GM12878 (cell line): ENCODE measurements at regions not wholly inside any gene's neighbourhood (a gene's known extent, or its start where the extent isn't known, plus 50 kb on each side); places are given as distances from the start of the nearest gene placed in this dataset.

Experiments used
- ATAC-seq: fragments of 200-7000 bp; cut with Tn5 transposase; 3 replicates; pipeline ENCODE4 v1.9.1; 2020; ENCODE audit warnings: mild to moderate bottlenecking, moderate library complexity
- BruUV-seq: library from RNA; stranded (reverse); fragments of 400-500 nt; replicated peaks from 2 replicates; lab custom pipeline; 2021; lab: Mats Ljungman, UMichigan
- CTCF ChIA-PET: fragments of 300-600 bp; sonication (Branson Sonifier 250); formaldehyde crosslinking; extraction: SDS; loops from one replicate; lab custom pipeline; 2021; ENCODE audit warnings: inconsistent platforms; lab: Yijun Ruan, JAX
- POLR2A ChIA-PET: fragments of 350-600 bp; formaldehyde crosslinking; extraction: SDS; loops from one replicate; lab custom pipeline; 2021; ENCODE audit warnings: inconsistent platforms; lab: Charles Lee
- RAD21 ChIA-PET: fragments of 300-600 bp; sonication (Branson Sonifier 250); formaldehyde crosslinking; loops from one replicate; lab custom pipeline; 2023; ENCODE audit warnings: antibody characterized with exemption; ENCODE audit not compliant: unreplicated experiment; lab: Charles Lee
- SMC1A ChIA-PET: fragments of 300-600 bp; sonication (Branson Sonifier 250); formaldehyde crosslinking; loops from one replicate; lab custom pipeline; 2023; ENCODE audit not compliant: unreplicated experiment, uncharacterized antibody; lab: Charles Lee
- DNase-seq: peaks from one replicate; pipeline ENCODE4 v3.0.0-alpha.2; 2011; ENCODE audit warnings: low read depth, low spot score
- FAIRE-seq: peaks from 3 replicates; lab custom pipeline; 2011; peaks lifted over from hg19 to GRCh38; lab: Jason Lieb, UNC
- H2AFZ ChIP-seq: 2 replicates; pipeline ENCODE4 v1.6.0; 2011; ENCODE audit warnings: low read depth, low read length, control low read depth; ENCODE audit not compliant: control insufficient read depth
- H3K27ac ChIP-seq: 2 replicates; pipeline ENCODE4 v1.5.1; 2011; ENCODE audit warnings: control low read depth; ENCODE audit not compliant: control insufficient read depth, insufficient read depth
- H3K27me3 ChIP-seq, 2 experiments: replicated peaks in 1 of 2; 2 replicates each; pipeline versions ENCODE4 v1.6.0 to v1.6.1; 2011; ENCODE audit warnings: low read length in 1 of 2; ENCODE audit not compliant: control insufficient read depth in 2 of 2, insufficient read depth in 2 of 2
- H3K36me3 ChIP-seq, 2 experiments: 2 replicates each; pipeline ENCODE4 v1.5.1; 2011; ENCODE audit warnings: low read length in 1 of 2; ENCODE audit not compliant: control insufficient read depth in 2 of 2, insufficient read depth in 2 of 2
- H3K4me1 ChIP-seq: 2 replicates; pipeline ENCODE4 v1.6.1; 2011; ENCODE audit warnings: mild to moderate bottlenecking, low read length, moderate library complexity, mixed read lengths; ENCODE audit not compliant: control insufficient read depth, insufficient read depth
- H3K4me2 ChIP-seq: 2 replicates; pipeline ENCODE4 v1.6.0; 2011; ENCODE audit warnings: control low read depth; ENCODE audit not compliant: control insufficient read depth, insufficient read depth
- H3K4me3 ChIP-seq: fragments of 200-600 bp; sonication (generic); 2 replicates; pipeline ENCODE4 v1.5.1; 2016
- H3K79me2 ChIP-seq: 2 replicates; pipeline ENCODE4 v1.6.0; 2011; ENCODE audit warnings: low read length; ENCODE audit not compliant: control insufficient read depth, insufficient read depth
- H3K9ac ChIP-seq: 2 replicates; pipeline ENCODE4 v1.8.0; 2011; ENCODE audit warnings: low read length, control low read depth, mixed read lengths; ENCODE audit not compliant: control insufficient read depth, insufficient read depth
- H3K9me3 ChIP-seq: replicated peaks from 3 replicates; pipeline ENCODE4 v1.5.1; 2011; ENCODE audit warnings: mild to moderate bottlenecking, low read length; ENCODE audit not compliant: control insufficient read depth, insufficient read depth
- H4K20me1 ChIP-seq: 2 replicates; pipeline ENCODE4 v1.6.0; 2011; ENCODE audit not compliant: control insufficient read depth, insufficient read depth
- BACH1 ChIP-seq: fragments of 450-650 bp; IDR thresholded peaks from 2 replicates; pipeline ENCODE4 v1.6.1; 2017; ENCODE audit warnings: mild to moderate bottlenecking, borderline replicate concordance
- BMI1 ChIP-seq: fragments of 450-650 bp; IDR thresholded peaks from 2 replicates; pipeline ENCODE4 v1.6.1; 2016; ENCODE audit warnings: mild to moderate bottlenecking, moderate library complexity, borderline replicate concordance
- MAX ChIP-seq: IDR thresholded peaks from 2 replicates; pipeline ENCODE4 v1.6.1; 2012; ENCODE audit warnings: low read depth, low read length, improper control_type of control experiment
- PAX8 ChIP-seq: fragments of 450-650 bp; IDR thresholded peaks from 2 replicates; pipeline ENCODE4 v1.6.1; 2017; ENCODE audit warnings: mild to moderate bottlenecking, moderate library complexity
- PML ChIP-seq: IDR thresholded peaks from 2 replicates; pipeline ENCODE4 v1.6.1; 2012; ENCODE audit warnings: low read length, inconsistent platforms
- ZBTB40 ChIP-seq: fragments of 450-650 bp; IDR thresholded peaks from 2 replicates; pipeline ENCODE4 v1.6.1; 2016; ENCODE audit warnings: mild to moderate bottlenecking, moderate library complexity, borderline replicate concordance
- ZNF274 ChIP-seq: IDR thresholded peaks from one replicate; pipeline ENCODE4 v1.8.0; 2011; ENCODE audit not compliant: insufficient read length, insufficient read depth
- WGBS: methylation state at CpG from one replicate; pipeline ENCODE4 v1.1.6; 2016; ENCODE audit warnings: low lambda C conversion rate; ENCODE audit not compliant: insufficient replicate concordance, insufficient coverage; ENCODE audit errors: missing lambda C conversion rate; 5-methylcytosine and 5-hydroxymethylcytosine counted together
- in situ Hi-C: fragments of 300-500 bp; cut with MboI; formaldehyde crosslinking; loops from 9 replicates; pipeline ENCODE4 v1.14.3; 2018; ENCODE audit warnings: mixed read lengths
- intact Hi-C: fragments of 100-400 bp; cut with micrococcal nuclease; formaldehyde crosslinking; loops from one replicate; pipeline ENCODE4 v1.14.2; 2022; ENCODE audit not compliant: unreplicated experiment

- no peak overlapping the region for H2AFZ ChIP-seq
- SMC1A ChIA-PET: no interaction called here
- H3K27ac ChIP-seq: no peak overlapping the region
- POLR2A ChIA-PET: no interaction called here
- DNase-seq (no peak), FAIRE-seq (no peak), ATAC-seq (no peak)
- H3K4me1 ChIP-seq: no peaks in the 10 kb centered on the region
- no TSS peak for BruUV-seq
- intact Hi-C loops: no loop called here
- H3K9ac ChIP-seq: no peak overlapping the region
- CTCF ChIA-PET: no interaction called here
- no peaks in the 10 kb centered on the region for H3K36me3 ChIP-seq
- no peaks in the 10 kb centered on the region for H3K79me2 ChIP-seq
- WGBS: 23% methylated on average over 6 of the region's 6 CpGs
- no peaks in the 10 kb centered on the region for H4K20me1 ChIP-seq
- no peak overlapping the region for H3K4me2 ChIP-seq
- H3K4me3 ChIP-seq: no peak overlapping the region
- in situ Hi-C loops: no loop called here
- H3K9me3 ChIP-seq: no peaks in the 10 kb centered on the region
- TF ChIP-seq PAX8: no peak
- TF ChIP-seq ZBTB40: no peak
- TF ChIP-seq BMI1: no peak
- no peak for TF ChIP-seq MAX
- no peak for TF ChIP-seq BACH1
- TF ChIP-seq PML: no peak
- no peak for TF ChIP-seq ZNF274
- H3K27me3 ChIP-seq: 0 out of 4 replicates have a peak, but pooled peaks cover 0 to 1% of the 10 kb centered on the region in 2 experiments
- RAD21 ChIA-PET: no interaction called here
Measured at GRCh38 chr16:81148277-81148676, 52.1 kb upstream of the GCSH start.
